Uterus (tissue), 3 donors: ENCODE measurements at regions not wholly inside any gene's neighbourhood (a gene's known extent, or its start where the extent isn't known, plus 50 kb on each side); places are given as distances from the start of the nearest gene placed in this dataset.

ENCODE experiments used
- DNase-seq, 2 donors: peaks; one replicate each; pipeline ENCODE4 v3.0.0-alpha.2; 2019 to 2020
- H3K27ac ChIP-seq, 2 donors: fragments of 200-600 bp; sonication (generic); 1 replicate in 1 of 2; 2 replicates in 1 of 2; pipeline ENCODE4 v1.5.1; 2016 to 2018
- H3K27me3 ChIP-seq, 2 donors: fragments of 200-600 bp; sonication (generic); one replicate each; pipeline ENCODE4 v1.5.1; 2018 to 2019; ENCODE audit warnings: control low read depth in 1 of 2
- H3K36me3 ChIP-seq, 2 donors: fragments of 200-600 bp; sonication (generic); one replicate each; pipeline ENCODE4 v1.5.1; 2019; ENCODE audit warnings: control low read depth in 1 of 2
- H3K4me1 ChIP-seq, 2 donors: fragments of 200-600 bp; sonication (generic); one replicate each; pipeline ENCODE4 v1.5.1; 2018 to 2019; ENCODE audit warnings: control low read depth in 1 of 2
- H3K4me3 ChIP-seq, 2 donors: fragments of 200-600 bp; sonication (generic); 1 replicate in 1 of 2; 2 replicates in 1 of 2; pipeline ENCODE4 v1.5.1; 2018 to 2019; ENCODE audit warnings: mild to moderate bottlenecking in 1 of 2
- H3K9me3 ChIP-seq, 2 donors: fragments of 200-600 bp; sonication (generic); one replicate each; pipeline ENCODE4 v1.5.1; 2019; ENCODE audit warnings: control low read depth in 1 of 2
- POLR2A ChIP-seq, 2 donors: fragments of 450-650 bp; IDR thresholded peaks; one replicate each; pipeline ENCODE4 v1.6.1; 2016; ENCODE audit warnings: antibody characterized with exemption in 2 of 2, mild to moderate bottlenecking in 1 of 2, moderate library complexity in 1 of 2
- intact Hi-C: fragments of 100-400 bp; cut with DNase I; formaldehyde crosslinking; loops from one replicate; pipeline ENCODE4 v1.15.1; 2023; ENCODE audit warnings: low total_unique reads
- TF ChIP-seq, protein P1 (sequence below), 4 experiments: fragments of 200-600 bp in 2 of 4; fragments of 450-650 bp in 2 of 4; sonication (generic) in 2 of 4; IDR thresholded peaks; one replicate each; pipeline ENCODE4 v1.5.1; 2016 to 2019; ENCODE audit warnings: antibody characterized with exemption in 4 of 4, mild to moderate bottlenecking in 2 of 4, moderate library complexity in 1 of 4
- donor health status: DM: yes; HTN: yes; CAD: no.

DNA sequence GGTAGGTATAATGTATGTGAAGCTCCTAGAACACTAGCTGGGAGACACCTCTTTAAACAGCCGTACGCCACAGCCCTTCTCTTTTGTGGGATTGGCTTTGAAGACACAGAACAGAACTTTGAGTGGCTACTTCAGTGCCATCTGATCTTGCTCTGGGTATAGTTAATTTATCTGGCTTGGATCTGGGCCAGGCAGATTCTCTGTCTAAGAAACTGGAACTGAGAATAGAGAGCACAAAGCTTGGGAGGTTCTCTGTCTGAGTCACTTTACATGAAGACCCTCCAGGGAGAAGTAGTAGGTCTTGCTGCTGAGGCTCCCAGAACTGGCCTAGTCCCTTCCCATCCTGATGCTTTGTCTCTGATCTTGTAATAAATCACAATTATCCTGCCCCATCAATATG is 721.0 kb upstream of the KIF2B start:
- no peaks in the 10 kb centered on the region for H3K9me3 ChIP-seq
- no peaks in the 10 kb centered on the region for H3K36me3 ChIP-seq
- H3K4me1 ChIP-seq = no peaks in the 10 kb centered on the region
- TF ChIP-seq, protein P1, sequence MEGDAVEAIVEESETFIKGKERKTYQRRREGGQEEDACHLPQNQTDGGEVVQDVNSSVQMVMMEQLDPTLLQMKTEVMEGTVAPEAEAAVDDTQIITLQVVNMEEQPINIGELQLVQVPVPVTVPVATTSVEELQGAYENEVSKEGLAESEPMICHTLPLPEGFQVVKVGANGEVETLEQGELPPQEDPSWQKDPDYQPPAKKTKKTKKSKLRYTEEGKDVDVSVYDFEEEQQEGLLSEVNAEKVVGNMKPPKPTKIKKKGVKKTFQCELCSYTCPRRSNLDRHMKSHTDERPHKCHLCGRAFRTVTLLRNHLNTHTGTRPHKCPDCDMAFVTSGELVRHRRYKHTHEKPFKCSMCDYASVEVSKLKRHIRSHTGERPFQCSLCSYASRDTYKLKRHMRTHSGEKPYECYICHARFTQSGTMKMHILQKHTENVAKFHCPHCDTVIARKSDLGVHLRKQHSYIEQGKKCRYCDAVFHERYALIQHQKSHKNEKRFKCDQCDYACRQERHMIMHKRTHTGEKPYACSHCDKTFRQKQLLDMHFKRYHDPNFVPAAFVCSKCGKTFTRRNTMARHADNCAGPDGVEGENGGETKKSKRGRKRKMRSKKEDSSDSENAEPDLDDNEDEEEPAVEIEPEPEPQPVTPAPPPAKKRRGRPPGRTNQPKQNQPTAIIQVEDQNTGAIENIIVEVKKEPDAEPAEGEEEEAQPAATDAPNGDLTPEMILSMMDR (IDR thresholded peaks at IDR 0.05) = no peak
- no peak for TF ChIP-seq POLR2A (IDR thresholded peaks at IDR 0.05)
- H3K4me3 ChIP-seq = no peak overlapping the region
- intact Hi-C loops = no loop called here
- DNase-seq = no peak
- no peaks in the 10 kb centered on the region for H3K27me3 ChIP-seq
- H3K27ac ChIP-seq = no peak overlapping the region

DNA sequence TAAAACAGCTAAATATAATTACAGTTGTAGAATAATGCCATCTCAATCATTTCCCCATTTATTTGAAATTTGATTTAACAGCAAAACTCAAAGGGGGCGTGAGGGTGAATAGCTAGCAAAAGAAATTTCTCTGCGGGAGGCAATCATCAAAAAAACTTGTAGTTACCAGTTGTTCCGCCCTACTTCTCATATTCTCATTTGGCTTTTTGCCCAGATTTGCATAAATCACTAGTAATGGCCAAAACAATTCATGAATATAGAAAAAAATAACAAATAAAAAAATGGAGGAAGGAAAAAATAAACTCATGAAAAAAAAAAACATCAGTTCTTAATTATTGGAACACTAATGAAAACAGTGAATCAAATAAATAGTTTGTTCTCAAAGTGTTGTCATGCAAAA is 722.6 kb upstream of the KIF2B start:
- H3K27me3 ChIP-seq = no peaks in the 10 kb centered on the region
- H3K9me3 ChIP-seq = no peaks in the 10 kb centered on the region
- DNase-seq = no peak
- TF ChIP-seq, protein P1 (IDR thresholded peaks at IDR 0.05) = no peak
- no peak for TF ChIP-seq POLR2A (IDR thresholded peaks at IDR 0.05)
- H3K27ac ChIP-seq = no peak overlapping the region
- intact Hi-C loops = no loop called here
- no peak overlapping the region for H3K4me3 ChIP-seq
- H3K36me3 ChIP-seq = no peaks in the 10 kb centered on the region
- H3K4me1 ChIP-seq = no peaks in the 10 kb centered on the region

DNA sequence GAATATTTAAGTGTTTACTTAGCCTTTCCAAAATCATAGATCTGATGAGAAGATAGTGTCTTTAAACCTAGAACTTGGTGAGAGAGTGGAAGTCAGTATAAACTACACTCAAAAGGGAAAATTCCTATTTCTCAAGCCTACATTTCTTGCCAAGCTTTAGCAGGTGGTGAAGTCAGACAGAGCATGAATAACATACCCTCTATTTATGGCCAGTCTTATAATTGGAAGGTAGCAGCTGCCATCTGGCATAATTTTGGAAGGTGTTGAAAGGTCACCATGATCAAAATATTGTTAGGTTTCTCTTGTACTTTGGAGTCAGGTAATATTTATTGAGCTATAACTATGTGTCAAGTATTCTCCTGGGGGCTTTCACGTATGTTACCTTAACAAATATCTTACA is 729.3 kb upstream of the KIF2B start:
- no peak overlapping the region for H3K4me3 ChIP-seq

DNA sequence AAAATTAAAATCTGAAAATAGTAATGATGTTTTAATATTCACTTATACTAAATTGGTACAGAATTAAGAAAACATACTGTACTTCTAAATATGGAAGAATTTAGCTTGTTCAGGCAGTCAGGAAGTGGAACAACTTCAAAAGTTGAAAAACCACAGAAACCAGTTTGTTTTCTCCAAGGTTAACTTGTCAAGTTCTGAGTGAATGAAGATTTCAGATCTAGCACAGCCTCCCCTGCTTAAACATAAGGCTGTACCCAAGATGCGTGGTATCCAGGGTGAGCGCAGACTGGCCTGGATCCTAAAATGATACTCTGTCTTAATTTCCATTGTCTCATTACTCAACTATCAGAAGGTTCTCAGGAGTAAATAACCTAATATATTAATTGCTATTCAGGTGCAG is 730.7 kb upstream of the KIF2B start:
- Histone ChIP-seq H3K4me3 (no peak overlapping the region), H3K4me1 (no peaks in the 10 kb centered on the region), H3K27me3 (no peaks in the 10 kb centered on the region), H3K36me3 (no peaks in the 10 kb centered on the region), H3K27ac (no peak overlapping the region), H3K9me3 (no peaks in the 10 kb centered on the region)
- TF ChIP-seq POLR2A (IDR thresholded peaks at IDR 0.05) = no peak
- TF ChIP-seq, protein P1 (IDR thresholded peaks at IDR 0.05) = no peak
- DNase-seq = no peak
- intact Hi-C loops = no loop called here

More for the DNA sequence above, 729.3 kb upstream of the KIF2B start:
- Histone ChIP-seq H3K27me3 (no peaks in the 10 kb centered on the region), H3K27ac (no peak overlapping the region), H3K4me1 (no peaks in the 10 kb centered on the region), H3K36me3 (no peaks in the 10 kb centered on the region), H3K9me3 (no peaks in the 10 kb centered on the region)
- no peak for TF ChIP-seq POLR2A (IDR thresholded peaks at IDR 0.05)
- TF ChIP-seq, protein P1 (IDR thresholded peaks at IDR 0.05) = no peak
- DNase-seq = no peak
- intact Hi-C loops = no loop called here

DNA sequence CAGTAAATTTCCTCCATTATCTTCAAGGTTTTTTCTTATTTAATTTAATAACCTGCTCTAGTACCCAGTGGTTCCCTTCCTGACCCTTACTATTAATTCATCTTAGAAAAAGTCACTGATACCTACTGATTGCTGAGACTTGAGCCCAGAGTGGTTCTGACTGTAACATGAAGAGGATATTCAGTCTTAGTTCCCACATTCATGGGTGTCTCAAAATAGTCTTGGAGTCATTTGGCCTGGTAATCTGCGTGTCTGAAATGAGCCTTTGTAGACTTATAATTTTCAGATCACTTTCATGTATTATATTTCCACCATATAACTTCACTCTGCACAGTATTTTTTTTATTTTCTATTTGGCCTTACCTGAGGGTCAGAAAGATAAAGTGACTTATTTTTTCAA is 732.0 kb upstream of the KIF2B start:
- intact Hi-C loops = no loop called here
- Histone ChIP-seq H3K27ac (no peak overlapping the region), H3K9me3 (no peaks in the 10 kb centered on the region), H3K4me3 (no peak overlapping the region), H3K4me1 (no peaks in the 10 kb centered on the region), H3K36me3 (no peaks in the 10 kb centered on the region), H3K27me3 (no peaks in the 10 kb centered on the region)
- no peak for DNase-seq
- no peak for TF ChIP-seq POLR2A (IDR thresholded peaks at IDR 0.05)
- TF ChIP-seq, protein P1 (IDR thresholded peaks at IDR 0.05) = no peak
